Natural killer cell treated with Interleukin-12 subunit alpha and Interleukin-12 subunit beta and Interleukin-15 and Interleukin-18, amount 100 ng/mL, for 72 hours (primary cell): ENCODE measurements at regions not wholly inside any gene's neighbourhood (a gene's known extent, or its start where the extent isn't known, plus 50 kb on each side); places are given as distances from the start of the nearest gene placed in this dataset.
"Not testable (repeated sequence)": the region's sequence is repeated elsewhere in the genome, so short reads cannot be mapped to it uniquely, and the experiment has no call there.

Experiments used
- ATAC-seq, 2 donors: fragments of 150-1000 bp; cut with Tn5 transposase in 1 of 2; sonication (Bioruptor Pico), chemical (Tn5 transposase) in 1 of 2; 2 replicates each; pipeline ENCODE4 v1.10.0; 2021
- DNase-seq: peaks from one replicate; pipeline ENCODE4 v3.0.0; 2022; ENCODE audit warnings: low spot score
- H3K27ac Mint-ChIP-seq, 2 donors: 1 replicate in 1 of 2; 2 replicates in 1 of 2; pipeline ENCODE4 v1.8.0; 2022; ENCODE audit warnings: mixed read lengths in 2 of 2, mild to moderate bottlenecking in 1 of 2, moderate library complexity in 1 of 2
- H3K27me3 Mint-ChIP-seq, 2 donors: 1 replicate in 1 of 2; 2 replicates in 1 of 2; pipeline ENCODE4 v1.8.0; 2022; ENCODE audit warnings: mixed read lengths in 2 of 2
- H3K36me3 Mint-ChIP-seq: one replicate; pipeline ENCODE4 v1.8.0; 2022; ENCODE audit warnings: mixed read lengths
- H3K4me1 Mint-ChIP-seq, 2 donors: 1 replicate in 1 of 2; 2 replicates in 1 of 2; pipeline ENCODE4 v1.8.0; 2022; ENCODE audit warnings: low read depth in 2 of 2, mixed read lengths in 2 of 2, mild to moderate bottlenecking in 1 of 2
- H3K4me3 Mint-ChIP-seq: one replicate; pipeline ENCODE4 v1.8.0; 2022; ENCODE audit warnings: mixed read lengths
- H3K9me3 Mint-ChIP-seq: 2 replicates; pipeline ENCODE4 v1.8.0; 2022; ENCODE audit warnings: mixed read lengths

- no peak overlapping the region for H3K4me3 Mint-ChIP-seq
- ATAC-seq (no peak), DNase-seq (no peak)
- H3K9me3 Mint-ChIP-seq: peaks cover 8% of the 10 kb centered on the region
- no peaks in the 10 kb centered on the region for H3K27me3 Mint-ChIP-seq
- no peak overlapping the region for H3K27ac Mint-ChIP-seq
- H3K4me1 Mint-ChIP-seq: peaks cover 0 to 2% of the 10 kb centered on the region in 2 donors
- H3K36me3 Mint-ChIP-seq: no peaks in the 10 kb centered on the region
Measured at GRCh38 chr5:83839256-83839655, 118.6 kb upstream of the HAPLN1 start.

DNA sequence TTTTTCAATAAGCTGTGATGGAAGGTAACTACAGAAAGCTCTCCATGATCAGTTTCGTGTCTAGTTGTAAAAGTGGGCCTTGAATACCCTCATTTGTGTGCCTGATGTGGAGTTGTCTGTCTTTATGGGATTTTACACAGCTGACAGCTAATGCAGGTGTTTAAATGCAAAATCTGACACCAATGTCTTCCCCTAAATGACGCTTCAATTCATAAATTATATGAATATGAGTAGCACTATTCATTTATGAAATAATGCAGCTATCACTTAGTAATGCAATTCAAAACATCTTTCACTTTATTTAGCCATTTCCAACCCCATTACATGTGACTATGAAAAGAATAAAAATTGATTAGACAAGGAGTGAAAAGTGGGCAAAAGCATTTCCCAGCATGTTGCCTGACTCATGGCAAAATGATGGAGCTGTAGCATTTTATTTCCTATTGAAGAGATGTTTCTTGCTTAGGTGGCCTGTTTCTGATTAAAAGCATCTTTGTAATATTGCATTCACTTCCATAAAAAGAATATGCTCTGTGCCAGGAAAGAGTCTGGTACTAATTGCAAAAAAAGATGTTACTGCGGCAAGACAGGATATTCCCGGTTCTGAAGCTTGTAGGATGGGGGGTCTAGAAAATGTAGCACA lies 116.7 kb upstream of the HAPLN1 start:
- DNase-seq (no peak), ATAC-seq (no peak)
- H3K4me3 Mint-ChIP-seq: no peak overlapping the region
- no peaks in the 10 kb centered on the region for H3K4me1 Mint-ChIP-seq
- H3K36me3 Mint-ChIP-seq: no peaks in the 10 kb centered on the region
- peaks cover 8% of the 10 kb centered on the region for H3K9me3 Mint-ChIP-seq
- H3K27ac Mint-ChIP-seq: no peak overlapping the region
- H3K27me3 Mint-ChIP-seq: no peaks in the 10 kb centered on the region

DNA sequence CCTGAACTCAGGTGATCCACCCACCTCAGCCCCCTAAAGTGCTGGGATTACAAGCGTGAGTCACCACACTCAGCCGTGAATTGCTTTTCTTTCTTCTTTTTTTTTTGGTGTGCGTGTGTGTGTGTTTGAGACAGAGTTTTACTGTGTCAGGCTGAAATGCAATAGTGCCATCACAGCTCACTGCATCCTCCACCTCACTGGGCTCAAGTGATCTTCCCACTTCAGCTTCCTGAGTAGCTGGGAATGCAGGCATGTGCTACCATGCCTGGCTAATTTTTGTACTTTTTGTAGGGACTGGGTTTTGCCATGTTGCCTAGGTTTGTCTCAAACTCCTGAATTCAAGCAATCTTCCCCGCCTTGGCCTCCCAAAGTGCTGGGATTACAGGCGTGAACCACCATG lies 113.7 kb upstream of the HAPLN1 start:
- no peaks in the 10 kb centered on the region for H3K4me1 Mint-ChIP-seq
- peaks cover 3% of the 10 kb centered on the region for H3K9me3 Mint-ChIP-seq
- no peak overlapping the region for H3K27ac Mint-ChIP-seq
- no peaks in the 10 kb centered on the region for H3K36me3 Mint-ChIP-seq
- no peak for DNase-seq
- no peak for ATAC-seq
- no peaks in the 10 kb centered on the region for H3K27me3 Mint-ChIP-seq
- no peak overlapping the region for H3K4me3 Mint-ChIP-seq

DNA sequence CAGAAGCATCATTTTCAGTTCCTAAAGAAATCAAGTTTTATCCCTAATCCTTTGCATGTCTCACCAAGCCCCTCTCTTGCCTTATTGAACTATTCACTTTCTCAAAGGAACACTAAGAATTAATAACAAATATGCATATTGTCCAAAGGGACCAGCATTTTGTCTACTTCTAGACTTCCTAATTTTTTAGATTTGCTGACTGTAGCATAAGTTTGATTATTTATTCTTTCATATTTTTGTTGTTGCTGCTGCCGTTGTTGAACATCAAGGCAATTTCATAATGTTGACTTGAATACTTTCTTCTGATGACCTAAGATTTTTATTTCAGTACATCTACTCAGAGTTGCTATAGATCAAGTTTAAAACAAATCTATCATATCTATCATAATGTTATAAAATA lies 111.2 kb upstream of the HAPLN1 start:
- Mint-ChIP-seq H3K4me1 (no peaks in the 10 kb centered on the region), H3K9me3 (peaks cover 11% of the 10 kb centered on the region), H3K27ac (no peak overlapping the region), H3K4me3 (no peak overlapping the region), H3K36me3 (no peaks in the 10 kb centered on the region), H3K27me3 (no peaks in the 10 kb centered on the region)
- ATAC-seq (no peak), DNase-seq (no peak)

GRCh38 chr5:83827111-83827557 lies 106.5 kb upstream of the HAPLN1 start:
- no peaks in the 10 kb centered on the region for H3K27me3 Mint-ChIP-seq
- H3K4me1 Mint-ChIP-seq: no peaks in the 10 kb centered on the region
- no peak overlapping the region for H3K27ac Mint-ChIP-seq
- ATAC-seq (no peak), DNase-seq (no peak)
- no peak overlapping the region for H3K4me3 Mint-ChIP-seq
- H3K36me3 Mint-ChIP-seq: no peaks in the 10 kb centered on the region
- H3K9me3 Mint-ChIP-seq: peaks cover 14% of the 10 kb centered on the region

GRCh38 chr5:83817591-83817990 lies 96.9 kb upstream of the HAPLN1 start:
- no peak for ATAC-seq
- Mint-ChIP-seq H3K36me3 (no peaks in the 10 kb centered on the region), H3K4me3 (no peak overlapping the region), H3K27me3 (no peaks in the 10 kb centered on the region), H3K4me1 (no peaks in the 10 kb centered on the region), H3K27ac (no peak overlapping the region), H3K9me3 (peaks cover 17% of the 10 kb centered on the region)
- no peak for DNase-seq

- DNase-seq (no peak), ATAC-seq (no peak)
- H3K27ac Mint-ChIP-seq: no peak overlapping the region
- H3K36me3 Mint-ChIP-seq: no peaks in the 10 kb centered on the region
- H3K27me3 Mint-ChIP-seq: no peaks in the 10 kb centered on the region
- H3K9me3 Mint-ChIP-seq: peaks cover 19% of the 10 kb centered on the region
- no peaks in the 10 kb centered on the region for H3K4me1 Mint-ChIP-seq
- H3K4me3 Mint-ChIP-seq: no peak overlapping the region
Measured at GRCh38 chr5:83815661-83816060, 95.0 kb upstream of the HAPLN1 start.

DNA sequence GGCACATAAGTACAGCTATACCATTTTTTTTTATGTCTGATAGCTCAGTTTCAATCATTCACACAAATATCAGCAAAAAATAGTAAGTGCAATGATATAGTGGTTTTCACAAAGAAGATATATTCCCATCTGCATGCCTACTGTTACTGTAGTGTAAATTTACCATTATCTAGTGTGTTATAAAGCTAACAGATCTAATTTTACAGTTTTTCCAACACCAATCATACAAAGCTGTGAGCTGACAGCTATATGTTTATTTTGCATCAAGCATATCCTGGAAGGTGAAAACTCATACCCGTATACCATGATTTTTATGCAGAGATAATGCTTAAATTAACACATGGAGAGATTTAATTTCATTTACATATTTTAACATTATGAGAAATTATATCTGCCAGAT lies 89.9 kb upstream of the HAPLN1 start:
- Mint-ChIP-seq H3K9me3 (peaks cover 14% of the 10 kb centered on the region), H3K36me3 (no peaks in the 10 kb centered on the region), H3K4me1 (no peaks in the 10 kb centered on the region), H3K27ac (no peak overlapping the region), H3K27me3 (no peaks in the 10 kb centered on the region), H3K4me3 (no peak overlapping the region)
- ATAC-seq: no peak
- no peak for DNase-seq

DNA sequence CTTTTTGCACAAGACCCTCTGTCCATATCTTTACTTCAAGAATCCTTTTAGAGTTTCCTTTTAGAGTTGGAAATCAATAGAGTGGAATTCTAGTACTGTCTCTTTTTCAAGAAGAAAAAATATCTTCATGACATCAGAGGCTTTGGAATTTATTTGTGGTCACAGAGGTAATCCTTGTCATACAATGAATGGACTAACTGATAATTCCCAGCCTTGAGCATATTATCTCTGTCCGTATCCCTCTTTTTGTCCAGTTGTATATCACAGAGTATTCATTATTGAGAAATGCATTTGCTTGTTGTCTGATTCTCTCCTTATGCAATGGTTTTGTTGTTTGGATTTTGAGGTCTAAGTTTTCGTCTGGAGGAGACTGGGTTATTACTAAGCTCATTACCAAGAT lies 82.0 kb upstream of the HAPLN1 start:
- H3K4me1 Mint-ChIP-seq: no peaks in the 10 kb centered on the region
- no peaks in the 10 kb centered on the region for H3K27me3 Mint-ChIP-seq
- no peak overlapping the region for H3K27ac Mint-ChIP-seq
- H3K36me3 Mint-ChIP-seq: no peaks in the 10 kb centered on the region
- H3K4me3 Mint-ChIP-seq: no peak overlapping the region
- H3K9me3 Mint-ChIP-seq: peaks cover 3% of the 10 kb centered on the region
- DNase-seq (no peak), ATAC-seq (no peak)

DNA sequence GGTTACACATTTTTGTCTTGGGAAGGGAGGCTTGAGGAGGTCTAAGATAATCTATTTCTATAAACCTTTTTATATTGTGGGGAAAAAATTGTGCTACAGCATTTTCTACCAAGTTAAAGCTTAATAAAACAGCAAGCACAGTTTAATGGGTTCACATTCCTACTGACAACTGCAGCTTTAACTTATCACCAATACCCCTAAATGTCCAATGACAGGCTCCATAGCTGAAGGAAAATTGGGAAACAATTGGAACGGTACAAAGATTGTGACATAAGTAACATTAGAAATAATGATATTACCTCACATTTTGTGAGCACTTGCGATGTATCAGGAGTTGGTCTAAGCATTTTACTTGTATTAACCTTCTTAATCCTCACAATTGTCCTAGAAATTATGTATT lies 79.5 kb upstream of the HAPLN1 start:
- no peaks in the 10 kb centered on the region for H3K27me3 Mint-ChIP-seq
- no peak overlapping the region for H3K4me3 Mint-ChIP-seq
- H3K27ac Mint-ChIP-seq: no peak overlapping the region
- H3K4me1 Mint-ChIP-seq: no peaks in the 10 kb centered on the region
- H3K36me3 Mint-ChIP-seq: no peaks in the 10 kb centered on the region
- DNase-seq (no peak), ATAC-seq (no peak)
- H3K9me3 Mint-ChIP-seq: peaks cover 6% of the 10 kb centered on the region

GRCh38 chr5:83799020-83799419 lies 78.4 kb upstream of the HAPLN1 start:
- not testable (repeated sequence) for ATAC-seq, H3K4me3 Mint-ChIP-seq, DNase-seq, H3K4me1 Mint-ChIP-seq, H3K27me3 Mint-ChIP-seq, H3K27ac Mint-ChIP-seq, H3K9me3 Mint-ChIP-seq, H3K36me3 Mint-ChIP-seq

GRCh38 chr5:83789371-83789770 lies 68.7 kb upstream of the HAPLN1 start:
- H3K9me3 Mint-ChIP-seq: peaks cover 5% of the 10 kb centered on the region
- DNase-seq (no peak), ATAC-seq (no peak)
- H3K4me1 Mint-ChIP-seq: no peaks in the 10 kb centered on the region
- no peak overlapping the region for H3K27ac Mint-ChIP-seq
- H3K27me3 Mint-ChIP-seq: no peaks in the 10 kb centered on the region
- peaks cover 5% of the 10 kb centered on the region for H3K36me3 Mint-ChIP-seq
- H3K4me3 Mint-ChIP-seq: no peak overlapping the region

- H3K27ac Mint-ChIP-seq: no peak overlapping the region
- peaks cover 5% of the 10 kb centered on the region for H3K9me3 Mint-ChIP-seq
- DNase-seq (no peak), ATAC-seq (no peak)
- H3K4me1 Mint-ChIP-seq: no peaks in the 10 kb centered on the region
- peaks cover 5% of the 10 kb centered on the region for H3K36me3 Mint-ChIP-seq
- no peak overlapping the region for H3K4me3 Mint-ChIP-seq
- no peaks in the 10 kb centered on the region for H3K27me3 Mint-ChIP-seq
Measured at GRCh38 chr5:83787631-83788030, 67.0 kb upstream of the HAPLN1 start.

- H3K27me3 Mint-ChIP-seq: no peaks in the 10 kb centered on the region
- peaks cover 3% of the 10 kb centered on the region for H3K9me3 Mint-ChIP-seq
- no peaks in the 10 kb centered on the region for H3K4me1 Mint-ChIP-seq
- H3K36me3 Mint-ChIP-seq: peaks cover 5% of the 10 kb centered on the region
- DNase-seq: no peak
- no peak overlapping the region for H3K4me3 Mint-ChIP-seq
- ATAC-seq: no peak
- H3K27ac Mint-ChIP-seq: no peak overlapping the region
Measured at GRCh38 chr5:83785176-83785668, 64.6 kb upstream of the HAPLN1 start.

DNA sequence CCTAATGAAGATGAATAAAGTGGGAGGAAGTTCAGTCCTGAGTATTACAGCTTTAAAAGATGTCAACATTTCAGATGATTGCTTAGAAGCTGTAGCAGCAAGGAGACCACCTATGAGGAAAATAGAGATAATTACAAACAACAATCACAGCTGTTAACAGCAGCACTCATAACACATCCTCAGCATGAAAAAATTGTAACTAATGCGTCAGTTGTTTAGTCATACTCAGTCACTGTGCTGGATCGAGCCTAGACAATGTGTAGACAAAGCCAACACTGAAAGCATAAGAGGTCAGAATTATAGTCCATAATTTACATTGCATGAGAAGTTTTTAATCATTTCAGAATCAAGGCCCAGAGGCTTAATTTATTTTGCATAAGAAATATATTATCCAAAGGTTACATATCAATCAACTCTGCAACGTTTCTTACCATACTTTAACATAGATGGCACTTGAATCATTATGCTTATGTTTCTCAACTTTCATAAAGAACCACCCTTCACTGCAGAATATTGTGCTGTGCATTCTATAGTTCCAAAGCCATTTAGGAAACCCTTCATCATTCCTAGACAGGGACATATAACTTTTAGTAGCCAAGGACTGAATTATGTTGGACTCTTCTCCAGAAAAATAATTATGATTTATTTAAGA lies 60.2 kb upstream of the HAPLN1 start:
- no peaks in the 10 kb centered on the region for H3K27me3 Mint-ChIP-seq
- ATAC-seq (no peak), DNase-seq (no peak)
- H3K4me3 Mint-ChIP-seq: no peak overlapping the region
- H3K9me3 Mint-ChIP-seq: peaks cover 6% of the 10 kb centered on the region
- no peaks in the 10 kb centered on the region for H3K4me1 Mint-ChIP-seq
- peaks cover 10% of the 10 kb centered on the region for H3K36me3 Mint-ChIP-seq
- H3K27ac Mint-ChIP-seq: no peak overlapping the region
